ENCODE measurements at regions not wholly inside any gene's neighbourhood (a gene's known extent, or its start where the extent isn't known, plus 50 kb on each side); places are given as distances from the start of the nearest gene placed in this dataset.
A peak's percentile ranks its signal among the peaks of the same experiment; 100 is the strongest.

- Histone ChIP-seq H3K4me1 (ENCODE audit: control insufficient read depth in 5 of 5, insufficient read depth in 5 of 5, low read length in 5 of 5) (peaks cover 0 to 17% (median 12%) of the 10 kb centered on the region in 5 donors), H3K9ac (ENCODE audit: insufficient read depth in 1 of 2, low read length in 2 of 2) (no peak overlapping the region), H3K4me3 (no peak overlapping the region), H3K36me3 (ENCODE audit: control insufficient read depth in 4 of 4, insufficient read depth in 4 of 4, low read length in 4 of 4) (no peaks in the 10 kb centered on the region), H3K27me3 (ENCODE audit: control insufficient read depth in 3 of 3, insufficient read depth in 3 of 3, low read length in 2 of 3) (peaks cover 0 to 5% (median 1%) of the 10 kb centered on the region in 3 donors), H3K27ac (ENCODE audit: low read depth in 1 of 2, low read length in 1 of 2) (no peak overlapping the region), H3K9me3 (ENCODE audit: control insufficient read depth in 4 of 4, insufficient read depth in 3 of 4, low read length in 3 of 4) (no peaks in the 10 kb centered on the region)
- WGBS, 2 donors = 96 to 98% methylated on average over 13 of the region's 13 CpGs
- ATAC-seq (ENCODE audit: insufficient read depth, low FRiP score) (no peak), DNase-seq (no peak)
- TF ChIP-seq CTCF (IDR thresholded peaks at IDR 0.05; ENCODE audit: control extremely low read depth, extremely low read depth) = no peak
Measured at GRCh38 chr17:73829676-73830280, 185.5 kb upstream of the SDK2 start.

DNA sequence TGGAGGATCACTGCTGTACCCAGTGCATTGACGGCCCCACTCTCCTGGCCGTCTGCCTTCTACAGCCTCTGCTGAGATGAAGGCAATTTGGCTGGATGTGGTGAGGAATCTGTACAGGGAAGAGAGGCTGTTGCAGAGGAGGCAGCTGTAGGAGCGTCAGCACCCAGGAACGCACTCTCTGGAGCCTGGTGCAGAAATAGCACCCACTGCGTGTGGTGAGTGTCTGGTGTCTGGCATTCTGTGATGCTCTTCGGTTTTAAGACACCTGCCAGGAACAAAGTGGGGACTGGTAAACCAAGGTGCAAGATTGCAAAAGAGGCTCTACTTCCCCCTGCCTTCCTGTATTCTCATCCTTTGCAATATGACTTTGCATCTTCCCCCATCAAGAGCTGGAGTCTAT lies 187.5 kb upstream of the SDK2 start:
- no peak for ATAC-seq (ENCODE audit: insufficient read depth, low FRiP score)
- H3K4me3 ChIP-seq = no peak overlapping the region
- H3K4me1 ChIP-seq (ENCODE audit: control insufficient read depth in 5 of 5, insufficient read depth in 5 of 5, low read length in 5 of 5) = peaks cover 0 to 16% (median 8%) of the 10 kb centered on the region in 5 donors
- H3K27ac ChIP-seq (ENCODE audit: low read depth in 1 of 2, low read length in 1 of 2) = no peak overlapping the region
- DNase-seq = no peak
- WGBS, 2 donors = 71 to 78% methylated on average over 6 of the region's 6 CpGs
- H3K27me3 ChIP-seq (ENCODE audit: control insufficient read depth in 3 of 3, insufficient read depth in 3 of 3, low read length in 2 of 3) = peaks cover 0 to 11% (median 9%) of the 10 kb centered on the region in 3 donors
- no peaks in the 10 kb centered on the region for H3K9me3 ChIP-seq (ENCODE audit: control insufficient read depth in 4 of 4, insufficient read depth in 3 of 4, low read length in 3 of 4)
- no peak overlapping the region for H3K9ac ChIP-seq (ENCODE audit: insufficient read depth in 1 of 2, low read length in 2 of 2)
- TF ChIP-seq CTCF (IDR thresholded peaks at IDR 0.05; ENCODE audit: control extremely low read depth, extremely low read depth) = no peak
- no peaks in the 10 kb centered on the region for H3K36me3 ChIP-seq (ENCODE audit: control insufficient read depth in 4 of 4, insufficient read depth in 4 of 4, low read length in 4 of 4)

GRCh38 chr17:73833775-73834488 lies 189.7 kb upstream of the SDK2 start:
- Histone ChIP-seq H3K27ac (ENCODE audit: low read depth in 1 of 2, low read length in 1 of 2) (no peak overlapping the region), H3K9ac (ENCODE audit: insufficient read depth in 1 of 2, low read length in 2 of 2) (no peak overlapping the region), H3K27me3 (ENCODE audit: control insufficient read depth in 3 of 3, insufficient read depth in 3 of 3, low read length in 2 of 3) (peaks cover 0 to 11% (median 9%) of the 10 kb centered on the region in 3 donors), H3K4me3 (no peak overlapping the region), H3K4me1 (ENCODE audit: control insufficient read depth in 5 of 5, insufficient read depth in 5 of 5, low read length in 5 of 5) (peaks cover 0 to 5% (median 0%) of the 10 kb centered on the region in 5 donors), H3K36me3 (ENCODE audit: control insufficient read depth in 4 of 4, insufficient read depth in 4 of 4, low read length in 4 of 4) (no peaks in the 10 kb centered on the region), H3K9me3 (ENCODE audit: control insufficient read depth in 4 of 4, insufficient read depth in 3 of 4, low read length in 3 of 4) (no peaks in the 10 kb centered on the region)
- no peak for ATAC-seq (ENCODE audit: insufficient read depth, low FRiP score)
- DNase-seq = peak in 1 of 3 donors; percentile 40
- WGBS, 2 donors = 49 to 58% methylated on average over 17 of the region's 17 CpGs
- TF ChIP-seq CTCF (IDR thresholded peaks at IDR 0.05; ENCODE audit: control extremely low read depth, extremely low read depth) = no peak

Measured in lung (tissue), 11 donors.